Trophoblast cell (in vitro differentiated cells and primary cell): ENCODE measurements at regions not wholly inside any gene's neighbourhood (a gene's known extent, or its start where the extent isn't known, plus 50 kb on each side); places are given as distances from the start of the nearest gene placed in this dataset.

ENCODE experiments used
- DNase-seq, 2 donors: peaks; one replicate each; pipeline ENCODE4 v3.0.0-alpha.2; 2016
- H2AFZ ChIP-seq: 2 replicates; pipeline ENCODE4 v1.6.1; 2013; ENCODE audit warnings: low read length, moderate library complexity, mild to moderate bottlenecking; ENCODE audit not compliant: insufficient read depth, poor library complexity
- H2AK5ac ChIP-seq: 2 replicates; pipeline ENCODE4 v1.6.1; 2013; ENCODE audit warnings: mild to moderate bottlenecking, low read length
- H2BK120ac ChIP-seq: 2 replicates; pipeline ENCODE4 v1.6.1; 2013; ENCODE audit warnings: low read length, mild to moderate bottlenecking, moderate library complexity; ENCODE audit not compliant: insufficient read depth, poor library complexity
- H2BK12ac ChIP-seq: 2 replicates; pipeline ENCODE4 v1.6.1; 2013; ENCODE audit warnings: mild to moderate bottlenecking, low read length, moderate library complexity
- H2BK5ac ChIP-seq: 2 replicates; pipeline ENCODE4 v1.6.1; 2013; ENCODE audit warnings: low read length, low read depth, moderate library complexity, mild to moderate bottlenecking; ENCODE audit not compliant: poor library complexity
- H3K14ac ChIP-seq: 2 replicates; pipeline ENCODE4 v1.6.1; 2013; ENCODE audit warnings: mild to moderate bottlenecking, low read length
- H3K18ac ChIP-seq: 2 replicates; pipeline ENCODE4 v1.6.1; 2013; ENCODE audit warnings: mild to moderate bottlenecking, low read length
- H3K23ac ChIP-seq: 2 replicates; pipeline ENCODE4 v1.6.1; 2013; ENCODE audit warnings: low read length
- H3K27ac ChIP-seq: 2 replicates; pipeline ENCODE4 v1.5.1; 2013; ENCODE audit warnings: low read depth, mild to moderate bottlenecking, inconsistent platforms, low read length, moderate library complexity
- H3K27me3 ChIP-seq: 2 replicates; pipeline ENCODE4 v1.6.1; 2013; ENCODE audit warnings: inconsistent platforms, mild to moderate bottlenecking, low read length, moderate library complexity; ENCODE audit not compliant: insufficient read depth
- H3K36me3 ChIP-seq, 2 experiments: 1 replicate in 1 of 2; 2 replicates in 1 of 2; pipeline ENCODE4 v1.6.1; 2013; ENCODE audit warnings: low read length in 2 of 2, mild to moderate bottlenecking in 2 of 2, moderate library complexity in 1 of 2; ENCODE audit not compliant: insufficient read depth in 2 of 2, control insufficient read depth in 1 of 2
- H3K4ac ChIP-seq: 2 replicates; pipeline ENCODE4 v1.6.1; 2013; ENCODE audit warnings: low read depth, mild to moderate bottlenecking, low read length, moderate library complexity
- H3K4me1 ChIP-seq, 2 experiments: 1 replicate in 1 of 2; 2 replicates in 1 of 2; pipeline ENCODE4 v1.6.1; 2013; ENCODE audit warnings: low read length in 2 of 2, mild to moderate bottlenecking in 2 of 2, moderate library complexity in 1 of 2; ENCODE audit not compliant: insufficient read depth in 2 of 2, control insufficient read depth in 1 of 2
- H3K4me2 ChIP-seq: 2 replicates; pipeline ENCODE4 v1.6.1; 2013; ENCODE audit warnings: inconsistent platforms, mild to moderate bottlenecking, low read length, moderate library complexity
- H3K4me3 ChIP-seq: 2 replicates; pipeline ENCODE4 v1.5.1; 2013; ENCODE audit warnings: mild to moderate bottlenecking, low read depth, low read length, inconsistent platforms
- H3K79me1 ChIP-seq: one replicate; pipeline ENCODE4 v1.6.1; 2013; ENCODE audit warnings: low read length
- H3K79me2 ChIP-seq: 2 replicates; pipeline ENCODE4 v1.6.1; 2013; ENCODE audit warnings: low read length, mild to moderate bottlenecking; ENCODE audit not compliant: control insufficient read depth, insufficient read depth, poor library complexity
- H3K9ac ChIP-seq: 2 replicates; pipeline ENCODE4 v1.6.1; 2013; ENCODE audit warnings: mild to moderate bottlenecking, low read length
- H3K9me3 ChIP-seq: 2 replicates; pipeline ENCODE4 v1.6.1; 2013; ENCODE audit warnings: low read depth, mild to moderate bottlenecking, control low read depth, inconsistent platforms, low read length; ENCODE audit not compliant: insufficient read depth
- H4K12ac ChIP-seq: 2 replicates; pipeline ENCODE4 v1.6.1; 2013; ENCODE audit warnings: low read depth, mild to moderate bottlenecking, low read length, moderate library complexity
- H4K8ac ChIP-seq: 2 replicates; pipeline ENCODE4 v1.6.1; 2013; ENCODE audit warnings: low read depth, mild to moderate bottlenecking, low read length, moderate library complexity
- H4K91ac ChIP-seq: one replicate; pipeline ENCODE4 v1.6.1; 2013; ENCODE audit warnings: low read depth, mild to moderate bottlenecking, low read length, moderate library complexity
- WGBS: extraction: QIAGEN DNeasy Blood & Tissue Kit; methylation state at CpG from one replicate; pipeline ENCODE4 v1.1.7; 2013; ENCODE audit warnings: missing lambda C conversion rate; ENCODE audit not compliant: insufficient read length, insufficient coverage; ENCODE audit errors: extremely low coverage; 5-methylcytosine and 5-hydroxymethylcytosine counted together

DNA sequence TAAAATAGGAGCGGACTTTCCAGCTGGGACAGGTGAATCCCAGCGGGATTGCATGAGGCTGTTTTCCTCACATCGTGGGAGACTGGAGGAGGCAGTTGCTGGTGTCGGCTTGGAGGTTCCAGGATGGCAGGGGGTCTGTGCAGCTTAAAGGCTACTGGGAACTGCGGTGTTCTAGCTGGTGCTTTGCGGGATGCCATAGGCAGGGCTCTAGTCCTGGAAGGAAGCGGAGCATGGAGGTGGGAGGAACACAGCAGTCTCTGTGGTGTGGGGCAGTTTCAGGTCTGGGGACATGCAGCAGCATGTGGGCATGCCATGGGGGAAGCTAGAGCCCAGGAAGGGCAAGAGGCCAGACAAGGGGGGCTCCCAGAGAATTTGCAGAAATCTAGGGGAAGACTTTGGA, 141.5 kb downstream of the NSG2 start:
- H2BK5ac ChIP-seq: no peak overlapping the region
- H3K79me2 ChIP-seq: no peaks in the 10 kb centered on the region
- no peak overlapping the region for H3K27ac ChIP-seq
- H3K18ac ChIP-seq: no peak overlapping the region
- no peak overlapping the region for H4K12ac ChIP-seq
- no peak overlapping the region for H3K4ac ChIP-seq
- no peak overlapping the region for H3K9ac ChIP-seq
- H2AFZ ChIP-seq: no peak overlapping the region
- DNase-seq: no peak
- no peaks in the 10 kb centered on the region for H3K79me1 ChIP-seq
- H3K27me3 ChIP-seq: no peaks in the 10 kb centered on the region
- no peak overlapping the region for H3K4me2 ChIP-seq
- H4K91ac ChIP-seq: no peak overlapping the region
- no peak overlapping the region for H4K8ac ChIP-seq
- H3K4me1 ChIP-seq: no peaks in the 10 kb centered on the region
- no peak overlapping the region for H2AK5ac ChIP-seq
- peaks cover 3% of the 10 kb centered on the region for H3K9me3 ChIP-seq
- WGBS: no CpG with 5 or more reads among the region's 7 CpGs
- H2BK12ac ChIP-seq: no peak overlapping the region
- no peak overlapping the region for H3K4me3 ChIP-seq
- H3K23ac ChIP-seq: peak overlapping the region; percentile 24
- H3K14ac ChIP-seq: no peak overlapping the region
- no peaks in the 10 kb centered on the region for H3K36me3 ChIP-seq
- H2BK120ac ChIP-seq: no peak overlapping the region

- no peak overlapping the region for H2AK5ac ChIP-seq
- H3K27ac ChIP-seq: no peak overlapping the region
- no peak overlapping the region for H3K4me3 ChIP-seq
- no peaks in the 10 kb centered on the region for H3K27me3 ChIP-seq
- no peaks in the 10 kb centered on the region for H3K79me2 ChIP-seq
- H3K4me1 ChIP-seq: no peaks in the 10 kb centered on the region
- H3K36me3 ChIP-seq: no peaks in the 10 kb centered on the region
- no peak overlapping the region for H3K14ac ChIP-seq
- H4K91ac ChIP-seq: no peak overlapping the region
- no peak overlapping the region for H3K4ac ChIP-seq
- no peak overlapping the region for H3K23ac ChIP-seq
- WGBS: no CpG with 5 or more reads among the region's 6 CpGs
- no peaks in the 10 kb centered on the region for H3K79me1 ChIP-seq
- no peak overlapping the region for H3K18ac ChIP-seq
- H3K9ac ChIP-seq: no peak overlapping the region
- no peak overlapping the region for H2BK12ac ChIP-seq
- H2BK120ac ChIP-seq: no peak overlapping the region
- no peak overlapping the region for H3K4me2 ChIP-seq
- no peak overlapping the region for H2AFZ ChIP-seq
- no peak overlapping the region for H4K12ac ChIP-seq
- H4K8ac ChIP-seq: no peak overlapping the region
- peaks cover 3% of the 10 kb centered on the region for H3K9me3 ChIP-seq
- H2BK5ac ChIP-seq: no peak overlapping the region
- no peak for DNase-seq
Measured at GRCh38 chr5:174187481-174187880, 142.0 kb downstream of the NSG2 start.

- H3K4me1 ChIP-seq: no peaks in the 10 kb centered on the region
- H2BK5ac ChIP-seq: no peak overlapping the region
- H3K4ac ChIP-seq: no peak overlapping the region
- H2AFZ ChIP-seq: no peak overlapping the region
- no peak overlapping the region for H2BK120ac ChIP-seq
- WGBS: no CpG with 5 or more reads among the region's 1 CpG
- DNase-seq: no peak
- peaks cover 3% of the 10 kb centered on the region for H3K9me3 ChIP-seq
- no peak overlapping the region for H3K23ac ChIP-seq
- no peak overlapping the region for H4K91ac ChIP-seq
- H3K27me3 ChIP-seq: no peaks in the 10 kb centered on the region
- H4K12ac ChIP-seq: no peak overlapping the region
- no peak overlapping the region for H3K4me2 ChIP-seq
- H2BK12ac ChIP-seq: no peak overlapping the region
- no peak overlapping the region for H3K14ac ChIP-seq
- H3K9ac ChIP-seq: no peak overlapping the region
- H3K79me1 ChIP-seq: no peaks in the 10 kb centered on the region
- H3K4me3 ChIP-seq: no peak overlapping the region
- H3K79me2 ChIP-seq: no peaks in the 10 kb centered on the region
- H4K8ac ChIP-seq: no peak overlapping the region
- H2AK5ac ChIP-seq: no peak overlapping the region
- H3K18ac ChIP-seq: no peak overlapping the region
- H3K36me3 ChIP-seq: no peaks in the 10 kb centered on the region
- no peak overlapping the region for H3K27ac ChIP-seq
Measured at GRCh38 chr5:174188295-174188694, 142.8 kb downstream of the NSG2 start.

DNA sequence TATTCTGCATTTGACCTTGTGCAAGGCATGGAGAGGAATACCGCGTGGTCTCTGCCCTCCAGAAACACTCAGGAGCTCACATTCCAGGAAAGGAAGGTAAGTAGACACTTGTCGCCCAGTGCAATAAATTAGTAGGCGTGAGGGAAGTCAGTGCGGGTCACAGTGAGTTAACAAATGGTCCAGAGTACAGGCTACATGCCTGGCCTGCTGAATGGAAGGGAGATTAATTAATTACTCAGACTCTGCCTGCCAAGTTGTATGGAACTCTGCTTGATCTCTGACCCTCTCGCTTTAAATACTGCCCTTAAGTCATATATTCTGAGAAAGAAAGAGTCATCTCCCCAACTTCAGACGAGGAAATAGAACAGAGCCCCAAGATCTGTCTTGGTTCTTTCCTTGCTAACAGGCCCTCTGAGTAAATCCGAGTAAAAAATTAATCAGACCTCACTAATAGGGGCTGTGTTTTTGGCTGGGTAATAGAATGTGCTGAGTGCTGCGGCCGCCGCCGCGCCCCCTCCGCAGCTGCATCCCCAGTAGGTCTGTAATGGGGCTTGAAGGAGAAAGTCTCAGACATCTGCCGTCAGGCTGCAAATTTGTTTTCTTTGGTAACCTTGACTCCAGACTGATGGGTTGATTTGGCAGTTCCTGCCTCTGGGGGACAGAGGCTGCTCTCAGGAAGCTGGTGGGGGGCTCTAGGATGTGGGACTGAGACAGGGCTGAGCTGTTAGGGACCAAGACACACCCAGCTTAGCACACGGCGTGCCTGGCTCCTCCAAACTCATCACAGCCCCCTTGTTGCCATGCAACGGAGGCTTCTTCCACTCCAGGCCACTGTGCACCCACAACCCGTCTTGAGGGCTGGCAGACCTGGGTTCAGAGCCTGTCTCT, 144.4 kb downstream of the NSG2 start:
- Histone ChIP-seq H3K36me3 (no peaks in the 10 kb centered on the region), H3K14ac (no peak overlapping the region), H3K18ac (no peak overlapping the region), H3K4me3 (no peak overlapping the region), H3K23ac (no peak overlapping the region), H3K4me1 (no peaks in the 10 kb centered on the region), H2BK120ac (no peak overlapping the region), H2AK5ac (no peak overlapping the region), H3K27me3 (no peaks in the 10 kb centered on the region), H4K12ac (no peak overlapping the region), H3K4me2 (no peak overlapping the region), H2AFZ (no peak overlapping the region), H3K79me1 (no peaks in the 10 kb centered on the region), H4K8ac (no peak overlapping the region), H4K91ac (no peak overlapping the region), H3K9me3 (peaks cover 3% of the 10 kb centered on the region), H3K4ac (no peak overlapping the region), H3K79me2 (no peaks in the 10 kb centered on the region), H3K9ac (no peak overlapping the region), H3K27ac (no peak overlapping the region), H2BK5ac (no peak overlapping the region), H2BK12ac (no peak overlapping the region)
- DNase-seq: no peak
- WGBS: no CpG with 5 or more reads among the region's 19 CpGs
